ENCODE measurements at regions not wholly inside any gene's neighbourhood (a gene's known extent, or its start where the extent isn't known, plus 50 kb on each side); places are given as distances from the start of the nearest gene placed in this dataset.

DNA sequence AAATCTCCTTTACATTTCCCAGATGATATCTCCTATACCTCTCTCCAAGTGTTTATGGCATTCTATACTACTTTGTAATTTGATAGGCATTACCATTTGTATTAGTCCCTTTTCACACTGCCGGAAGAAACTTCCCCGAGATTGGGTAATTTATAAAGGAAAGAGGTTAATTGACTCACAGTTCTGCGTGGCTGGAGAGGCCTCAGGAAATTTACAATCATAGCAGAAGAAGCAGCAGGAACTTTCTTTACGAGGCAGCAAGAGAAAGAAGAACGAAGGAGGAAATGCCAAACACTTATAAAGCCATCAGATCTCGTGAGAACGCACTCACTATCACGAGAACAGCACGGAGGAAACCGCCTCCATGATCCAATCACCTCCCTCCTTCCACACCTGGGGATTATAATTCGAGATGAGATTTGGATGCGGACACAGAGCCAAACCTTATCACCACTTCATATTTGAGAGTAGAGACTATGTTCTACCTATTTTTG, 1194.6 kb downstream of the SORCS1 start:
- ATAC-seq (no peak), DNase-seq (no peak)
- Histone ChIP-seq H3K9me3 (no peaks in the 10 kb centered on the region), H3K4me3 (no peak overlapping the region), H3K27ac (no peak overlapping the region), H3K4me1 (no peaks in the 10 kb centered on the region), H3K27me3 (no peaks in the 10 kb centered on the region), H3K36me3 (no peaks in the 10 kb centered on the region)
- TF ChIP-seq, protein P1, sequence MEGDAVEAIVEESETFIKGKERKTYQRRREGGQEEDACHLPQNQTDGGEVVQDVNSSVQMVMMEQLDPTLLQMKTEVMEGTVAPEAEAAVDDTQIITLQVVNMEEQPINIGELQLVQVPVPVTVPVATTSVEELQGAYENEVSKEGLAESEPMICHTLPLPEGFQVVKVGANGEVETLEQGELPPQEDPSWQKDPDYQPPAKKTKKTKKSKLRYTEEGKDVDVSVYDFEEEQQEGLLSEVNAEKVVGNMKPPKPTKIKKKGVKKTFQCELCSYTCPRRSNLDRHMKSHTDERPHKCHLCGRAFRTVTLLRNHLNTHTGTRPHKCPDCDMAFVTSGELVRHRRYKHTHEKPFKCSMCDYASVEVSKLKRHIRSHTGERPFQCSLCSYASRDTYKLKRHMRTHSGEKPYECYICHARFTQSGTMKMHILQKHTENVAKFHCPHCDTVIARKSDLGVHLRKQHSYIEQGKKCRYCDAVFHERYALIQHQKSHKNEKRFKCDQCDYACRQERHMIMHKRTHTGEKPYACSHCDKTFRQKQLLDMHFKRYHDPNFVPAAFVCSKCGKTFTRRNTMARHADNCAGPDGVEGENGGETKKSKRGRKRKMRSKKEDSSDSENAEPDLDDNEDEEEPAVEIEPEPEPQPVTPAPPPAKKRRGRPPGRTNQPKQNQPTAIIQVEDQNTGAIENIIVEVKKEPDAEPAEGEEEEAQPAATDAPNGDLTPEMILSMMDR (IDR thresholded peaks at IDR 0.05), result no peak
- intact Hi-C loops (cut with DNase I), result no loop called here

DNA sequence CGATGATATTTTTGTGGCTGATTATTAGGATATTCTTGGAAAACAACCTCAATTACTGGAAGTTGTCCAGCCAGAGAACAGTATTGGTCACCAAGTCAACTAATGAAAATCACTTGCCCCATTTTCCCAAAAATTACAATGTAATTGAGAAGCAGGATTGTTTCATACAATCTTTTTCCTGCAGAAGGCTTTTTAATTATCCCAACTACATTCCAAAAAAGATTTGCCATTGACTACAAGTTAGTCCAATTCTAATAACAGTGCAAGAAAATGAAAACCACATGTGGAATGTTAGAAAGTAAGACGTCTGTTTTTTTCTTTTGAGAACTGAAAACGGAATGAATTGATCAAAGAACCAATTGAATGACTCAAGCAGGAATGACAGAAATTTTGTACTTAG, 1195.8 kb downstream of the SORCS1 start:
- no peak for ATAC-seq
- Histone ChIP-seq H3K27ac (no peak overlapping the region), H3K27me3 (no peaks in the 10 kb centered on the region), H3K36me3 (no peaks in the 10 kb centered on the region), H3K9me3 (no peaks in the 10 kb centered on the region), H3K4me1 (no peaks in the 10 kb centered on the region), H3K4me3 (no peak overlapping the region)
- TF ChIP-seq, protein P1 (IDR thresholded peaks at IDR 0.05), result no peak
- no peak for DNase-seq
- intact Hi-C loops (cut with DNase I), result no loop called here

DNA sequence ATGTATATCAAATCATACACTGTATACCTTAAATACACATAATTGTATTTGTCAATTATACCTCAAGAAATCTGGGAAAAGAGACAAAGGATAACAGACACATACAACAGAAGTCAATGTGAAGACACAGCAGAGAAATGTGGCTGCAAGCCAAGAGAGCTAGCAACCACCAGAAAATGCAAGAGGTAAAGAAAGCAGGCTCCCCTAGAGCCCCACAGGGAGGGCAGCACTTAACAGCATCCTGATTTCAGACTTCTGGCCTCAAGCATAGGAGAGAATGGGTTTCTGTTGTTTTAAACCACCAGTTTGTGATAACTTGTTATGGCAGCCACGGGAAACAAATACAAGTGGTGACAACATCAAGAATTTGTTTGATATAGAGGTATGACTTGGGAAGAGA, 1197.2 kb downstream of the SORCS1 start:
- Histone ChIP-seq H3K27ac (no peak overlapping the region), H3K4me3 (no peak overlapping the region), H3K4me1 (no peaks in the 10 kb centered on the region), H3K27me3 (no peaks in the 10 kb centered on the region), H3K9me3 (no peaks in the 10 kb centered on the region), H3K36me3 (no peaks in the 10 kb centered on the region)
- ATAC-seq, result no peak
- intact Hi-C loops (cut with DNase I), result no loop called here
- no peak for DNase-seq
- TF ChIP-seq, protein P1 (IDR thresholded peaks at IDR 0.05), result no peak

DNA sequence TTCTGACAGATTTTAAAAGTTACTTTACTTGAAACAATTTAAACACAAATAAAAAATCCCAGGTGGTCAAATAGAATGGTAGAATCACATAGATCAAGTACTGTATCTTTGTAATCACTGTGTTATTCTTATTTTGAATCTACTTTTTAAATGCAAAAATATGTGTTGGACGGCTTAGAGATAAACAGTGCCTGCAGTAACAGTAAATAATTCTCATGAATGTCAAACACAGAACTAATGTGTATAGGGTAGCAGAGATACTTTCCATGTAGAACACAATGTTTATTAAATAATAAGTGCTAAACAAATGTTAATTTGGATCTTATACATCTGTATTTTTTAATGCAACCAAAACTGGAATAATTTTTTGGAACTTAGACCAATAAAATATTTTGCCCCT, 1199.4 kb downstream of the SORCS1 start:
- intact Hi-C loops (cut with DNase I), result no loop called here
- TF ChIP-seq, protein P1 (IDR thresholded peaks at IDR 0.05), result no peak
- Histone ChIP-seq H3K27ac (no peak overlapping the region), H3K27me3 (no peaks in the 10 kb centered on the region), H3K4me1 (no peaks in the 10 kb centered on the region), H3K9me3 (no peaks in the 10 kb centered on the region), H3K4me3 (no peak overlapping the region), H3K36me3 (no peaks in the 10 kb centered on the region)
- ATAC-seq, result no peak
- DNase-seq, result no peak

DNA sequence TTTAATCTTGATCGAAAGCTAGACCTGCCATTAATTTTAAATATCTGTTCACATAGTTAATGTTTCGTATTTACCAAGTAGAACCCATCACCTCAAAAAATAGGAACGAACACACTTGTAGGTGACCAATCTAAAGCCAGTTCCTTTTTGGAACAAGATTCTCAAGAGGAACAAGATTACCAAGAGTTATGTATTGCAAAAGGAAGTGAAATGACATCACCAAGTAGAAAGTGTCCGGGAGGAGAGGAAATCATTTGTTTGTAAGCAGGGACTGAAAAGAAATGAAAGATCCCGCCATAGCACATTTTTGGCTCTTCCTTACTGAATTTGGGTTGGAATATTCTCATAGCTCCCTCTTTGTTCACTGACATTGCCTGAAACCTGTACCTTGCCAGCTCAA, 1200.5 kb downstream of the SORCS1 start:
- ATAC-seq (no peak), DNase-seq (no peak)
- no peaks in the 10 kb centered on the region for H3K9me3 ChIP-seq
- intact Hi-C loops (cut with DNase I), result no loop called here
- no peak overlapping the region for H3K4me3 ChIP-seq
- no peaks in the 10 kb centered on the region for H3K4me1 ChIP-seq
- no peaks in the 10 kb centered on the region for H3K27me3 ChIP-seq
- no peaks in the 10 kb centered on the region for H3K36me3 ChIP-seq
- TF ChIP-seq, protein P1 (IDR thresholded peaks at IDR 0.05), result no peak
- no peak overlapping the region for H3K27ac ChIP-seq

DNA sequence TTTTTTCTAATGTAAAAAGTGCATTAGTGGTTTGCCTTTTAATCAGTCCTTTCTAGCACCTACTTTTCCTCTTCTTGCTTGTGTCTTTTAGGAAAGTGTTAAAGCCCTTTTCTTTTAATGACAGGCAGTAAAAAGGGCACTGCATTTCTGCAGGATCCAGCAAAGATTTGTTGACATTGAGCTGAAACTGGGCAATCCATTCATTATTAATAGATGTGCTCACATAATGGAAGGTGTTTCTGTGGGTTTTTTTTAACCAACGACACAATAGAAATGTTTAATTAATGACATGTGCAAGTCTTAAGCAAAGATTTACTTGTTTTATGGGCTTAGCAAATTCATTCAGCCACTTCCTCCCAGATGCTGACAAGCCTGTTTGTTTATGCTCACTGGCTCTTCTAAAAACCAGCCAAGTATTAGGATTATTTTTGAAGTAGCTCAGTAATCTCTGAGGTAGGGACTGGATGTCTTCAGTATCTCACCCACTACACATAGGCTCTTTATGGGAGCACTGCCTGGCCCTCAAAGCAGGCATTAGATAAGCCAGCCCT, 1201.1 kb downstream of the SORCS1 start:
- no peaks in the 10 kb centered on the region for H3K4me1 ChIP-seq
- no peaks in the 10 kb centered on the region for H3K27me3 ChIP-seq
- no peaks in the 10 kb centered on the region for H3K36me3 ChIP-seq
- ATAC-seq (no peak), DNase-seq (no peak)
- no peak overlapping the region for H3K4me3 ChIP-seq
- TF ChIP-seq, protein P1 (IDR thresholded peaks at IDR 0.05), result no peak
- intact Hi-C loops (cut with DNase I), result no loop called here
- no peak overlapping the region for H3K27ac ChIP-seq
- no peaks in the 10 kb centered on the region for H3K9me3 ChIP-seq
